Epidermal melanocyte (primary cell): ENCODE measurements at regions not wholly inside any gene's neighbourhood (a gene's known extent, or its start where the extent isn't known, plus 50 kb on each side); places are given as distances from the start of the nearest gene placed in this dataset.
A peak's percentile ranks its signal among the peaks of the same experiment; 100 is the strongest.

ENCODE experiments used
- DNase-seq: peaks from one replicate; pipeline ENCODE4 v3.0.0; 2011; ENCODE audit warnings: low spot score; ENCODE audit not compliant: insufficient read length

GRCh38 chr1:80250573-80251168, 1244.1 kb upstream of the ADGRL4 start:
- no peak for DNase-seq

GRCh38 chr1:80249699-80250098, 1243.2 kb upstream of the ADGRL4 start:
- DNase-seq = no peak

- no peak for DNase-seq
These were observed 1242.4 kb upstream of the ADGRL4 start for GRCh38 chr1:80248886-80249285.

GRCh38 chr1:80245813-80246212, 1239.3 kb upstream of the ADGRL4 start:
- DNase-seq = no peak

- no peak for DNase-seq
These were observed 1237.8 kb upstream of the ADGRL4 start for GRCh38 chr1:80244372-80244771.

GRCh38 chr1:80241566-80241965, 1235.0 kb upstream of the ADGRL4 start:
- no peak for DNase-seq

GRCh38 chr1:80225510-80225909, 1219.0 kb upstream of the ADGRL4 start:
- no peak for DNase-seq

- no peak for DNase-seq
These were observed 1214.8 kb upstream of the ADGRL4 start for GRCh38 chr1:80221319-80221718.

GRCh38 chr1:80218112-80218511, 1211.6 kb upstream of the ADGRL4 start:
- DNase-seq = peak; percentile 21

GRCh38 chr1:80217377-80217986, 1211.0 kb upstream of the ADGRL4 start:
- peak; percentile 22 for DNase-seq

- no peak for DNase-seq
These were observed 1208.5 kb upstream of the ADGRL4 start for GRCh38 chr1:80214888-80215540.

GRCh38 chr1:80212948-80213347, 1206.4 kb upstream of the ADGRL4 start:
- DNase-seq = no peak

- no peak for DNase-seq
These were observed 1205.3 kb upstream of the ADGRL4 start for GRCh38 chr1:80211691-80212380.

GRCh38 chr1:80202118-80202517, 1195.6 kb upstream of the ADGRL4 start:
- no peak for DNase-seq

GRCh38 chr1:80194221-80194620, 1187.7 kb upstream of the ADGRL4 start:
- DNase-seq = no peak

GRCh38 chr1:80181418-80181817, 1174.9 kb upstream of the ADGRL4 start:
- DNase-seq = no peak

GRCh38 chr1:80171631-80172030, 1165.1 kb upstream of the ADGRL4 start:
- no peak for DNase-seq

GRCh38 chr1:80170811-80171485, 1164.4 kb upstream of the ADGRL4 start:
- no peak for DNase-seq

GRCh38 chr1:80164150-80164549, 1157.6 kb upstream of the ADGRL4 start:
- DNase-seq = no peak

GRCh38 chr1:80163686-80164085, 1157.2 kb upstream of the ADGRL4 start:
- DNase-seq = no peak

- no peak for DNase-seq
These were observed 1152.2 kb upstream of the ADGRL4 start for GRCh38 chr1:80158771-80159170.

- DNase-seq = no peak
These were observed 1151.7 kb upstream of the ADGRL4 start for GRCh38 chr1:80158266-80158665.
